NOMO-1 treated with dmso at 0.1 percent for 144 hours (cell line): ENCODE measurements at regions not wholly inside any gene's neighbourhood (a gene's known extent, or its start where the extent isn't known, plus 50 kb on each side); places are given as distances from the start of the nearest gene placed in this dataset.
A peak's percentile ranks its signal among the peaks of the same experiment; 100 is the strongest.
"Not testable (repeated sequence)": the region's sequence is repeated elsewhere in the genome, so short reads cannot be mapped to it uniquely, and the experiment has no call there.

Source experiments
- DNase-seq: peaks from one replicate; lab custom pipeline; 2025; ENCODE audit not compliant: unreplicated experiment; lab: John Stamatoyannopoulos, UW

GRCh38 chr7:34389332-34390078 lies 268.5 kb upstream of the NPSR1 start:
- no peak for DNase-seq

- DNase-seq: no peak
Measured at GRCh38 chr7:34390103-34390502, 267.9 kb upstream of the NPSR1 start.

GRCh38 chr7:34392972-34393371 lies 265.0 kb upstream of the NPSR1 start:
- no peak for DNase-seq

GRCh38 chr7:34396437-34397064 lies 261.5 kb upstream of the NPSR1 start:
- DNase-seq: peak; percentile 43

GRCh38 chr7:34401776-34402175 lies 256.2 kb upstream of the NPSR1 start:
- no peak for DNase-seq

GRCh38 chr7:34406848-34407530 lies 251.0 kb upstream of the NPSR1 start:
- DNase-seq: no peak

GRCh38 chr7:34407586-34407985 lies 250.4 kb upstream of the NPSR1 start:
- no peak for DNase-seq

GRCh38 chr7:34417781-34418180 lies 240.2 kb upstream of the NPSR1 start:
- DNase-seq: no peak

GRCh38 chr7:34421526-34421925 lies 236.5 kb upstream of the NPSR1 start:
- no peak for DNase-seq

- no peak for DNase-seq
Measured at GRCh38 chr7:34425194-34425593, 232.8 kb upstream of the NPSR1 start.

GRCh38 chr7:34425631-34426384 lies 232.2 kb upstream of the NPSR1 start:
- DNase-seq: no peak

- no peak for DNase-seq
Measured at GRCh38 chr7:34430456-34430855, 227.6 kb upstream of the NPSR1 start.

- DNase-seq: no peak
Measured at GRCh38 chr7:34438436-34438835, 219.6 kb upstream of the NPSR1 start.

GRCh38 chr7:34445653-34446052 lies 212.4 kb upstream of the NPSR1 start:
- DNase-seq: no peak

GRCh38 chr7:34448531-34448930 lies 209.5 kb upstream of the NPSR1 start:
- not testable (repeated sequence) for DNase-seq

GRCh38 chr7:34449765-34450164 lies 208.3 kb upstream of the NPSR1 start:
- no peak for DNase-seq

GRCh38 chr7:34451183-34451582 lies 206.8 kb upstream of the NPSR1 start:
- no peak for DNase-seq

- no peak for DNase-seq
Measured at GRCh38 chr7:34451923-34452322, 206.1 kb upstream of the NPSR1 start.

- DNase-seq: no peak
Measured at GRCh38 chr7:34452363-34452762, 205.7 kb upstream of the NPSR1 start.

- DNase-seq: no peak
Measured at GRCh38 chr7:34453150-34453549, 204.9 kb upstream of the NPSR1 start.

GRCh38 chr7:34454381-34454780 lies 203.6 kb upstream of the NPSR1 start:
- DNase-seq: no peak
